Fibroblast of mammary gland (primary cell): ENCODE measurements at regions not wholly inside any gene's neighbourhood (a gene's known extent, or its start where the extent isn't known, plus 50 kb on each side); places are given as distances from the start of the nearest gene placed in this dataset.

Source experiments
- DNase-seq: peaks from one replicate; pipeline ENCODE4 v3.0.0-alpha.2; 2010; ENCODE audit warnings: low read depth
- H3K4me3 ChIP-seq: 2 replicates; pipeline ENCODE4 v1.5.1; 2011; ENCODE audit warnings: low read depth, mild to moderate bottlenecking, low read length, moderate library complexity; ENCODE audit not compliant: control insufficient read depth
- TF ChIP-seq, protein P1 (sequence below): conservative IDR thresholded peaks from 2 replicates; pipeline ENCODE4 v1.5.1; 2011; ENCODE audit warnings: low read depth, low read length, inconsistent platforms; ENCODE audit not compliant: control insufficient read depth, insufficient read depth

DNA sequence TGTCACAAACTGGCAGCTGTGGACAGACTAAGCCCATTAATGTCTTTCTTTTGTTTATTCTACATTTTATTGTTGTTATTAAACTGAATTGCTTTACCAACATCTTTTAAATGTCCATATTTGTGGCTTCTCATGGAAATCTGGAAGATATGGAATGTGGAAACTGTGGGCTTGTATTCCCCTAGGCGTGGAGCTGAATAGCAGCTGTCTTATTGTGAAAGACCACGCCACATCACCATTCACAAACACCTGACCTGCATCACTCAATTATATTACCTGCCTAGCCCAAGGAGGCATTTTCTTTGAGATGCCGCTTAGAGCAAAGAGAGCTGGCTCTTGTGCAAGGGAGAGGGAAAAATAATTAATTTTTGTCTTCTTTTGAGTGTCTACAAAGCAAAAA lies 96.9 kb upstream of the GPRIN3 start:
- H3K4me3 ChIP-seq: no peak overlapping the region
- TF ChIP-seq, protein P1, sequence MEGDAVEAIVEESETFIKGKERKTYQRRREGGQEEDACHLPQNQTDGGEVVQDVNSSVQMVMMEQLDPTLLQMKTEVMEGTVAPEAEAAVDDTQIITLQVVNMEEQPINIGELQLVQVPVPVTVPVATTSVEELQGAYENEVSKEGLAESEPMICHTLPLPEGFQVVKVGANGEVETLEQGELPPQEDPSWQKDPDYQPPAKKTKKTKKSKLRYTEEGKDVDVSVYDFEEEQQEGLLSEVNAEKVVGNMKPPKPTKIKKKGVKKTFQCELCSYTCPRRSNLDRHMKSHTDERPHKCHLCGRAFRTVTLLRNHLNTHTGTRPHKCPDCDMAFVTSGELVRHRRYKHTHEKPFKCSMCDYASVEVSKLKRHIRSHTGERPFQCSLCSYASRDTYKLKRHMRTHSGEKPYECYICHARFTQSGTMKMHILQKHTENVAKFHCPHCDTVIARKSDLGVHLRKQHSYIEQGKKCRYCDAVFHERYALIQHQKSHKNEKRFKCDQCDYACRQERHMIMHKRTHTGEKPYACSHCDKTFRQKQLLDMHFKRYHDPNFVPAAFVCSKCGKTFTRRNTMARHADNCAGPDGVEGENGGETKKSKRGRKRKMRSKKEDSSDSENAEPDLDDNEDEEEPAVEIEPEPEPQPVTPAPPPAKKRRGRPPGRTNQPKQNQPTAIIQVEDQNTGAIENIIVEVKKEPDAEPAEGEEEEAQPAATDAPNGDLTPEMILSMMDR: no peak
- DNase-seq: no peak

DNA sequence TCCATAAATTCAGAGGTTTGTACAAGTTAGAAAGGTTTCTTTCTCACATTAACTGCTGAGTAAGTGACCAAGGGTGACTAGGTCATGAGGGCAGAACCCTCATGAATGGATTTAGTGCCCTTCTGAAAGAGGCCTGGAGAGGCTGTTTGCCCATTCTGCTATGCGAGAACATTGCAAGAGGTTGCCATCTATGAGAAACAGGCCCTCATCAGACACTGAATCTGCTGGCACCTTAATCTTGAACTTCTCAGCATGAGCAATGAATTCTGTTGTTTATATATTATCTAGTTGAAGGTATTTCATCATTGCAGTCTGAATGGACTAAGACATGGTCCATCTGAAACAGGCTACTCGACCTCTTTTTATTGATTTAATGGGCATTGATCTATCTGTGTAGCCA lies 96.2 kb upstream of the GPRIN3 start:
- H3K4me3 ChIP-seq: no peak overlapping the region
- TF ChIP-seq, protein P1: no peak
- no peak for DNase-seq

DNA sequence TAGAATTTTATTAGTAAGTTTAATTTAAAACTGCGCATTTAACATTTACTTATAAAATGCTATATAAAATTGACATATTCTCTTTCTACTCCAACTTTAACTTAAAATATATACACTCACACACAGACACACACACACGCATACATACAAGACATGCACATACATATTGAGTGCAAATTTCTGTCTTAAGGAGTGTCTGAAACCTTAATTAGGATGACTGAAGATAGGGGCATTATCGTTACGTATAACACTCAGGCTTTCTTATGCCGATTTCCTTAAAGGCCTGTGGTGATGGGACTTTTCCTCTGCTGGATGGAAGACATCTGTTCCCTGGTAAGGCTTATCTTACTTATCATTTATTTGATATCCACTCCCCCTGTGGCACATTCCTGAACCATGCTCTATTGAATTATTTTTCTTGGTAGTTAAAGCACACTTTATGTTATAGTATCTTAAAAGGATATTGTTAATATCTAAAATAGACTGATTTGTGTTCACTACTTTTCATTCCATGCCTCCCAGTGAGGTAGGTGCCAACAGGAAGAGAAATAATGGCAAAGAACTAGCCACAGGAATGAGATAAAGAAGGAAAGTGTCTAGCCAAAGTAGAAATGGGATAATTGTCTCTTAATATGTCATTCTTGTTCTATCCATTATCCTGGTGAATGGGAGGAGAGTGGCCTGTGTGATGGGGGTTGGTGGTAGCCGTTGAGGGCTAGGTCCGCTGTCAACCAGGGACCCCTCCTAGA lies 92.9 kb upstream of the GPRIN3 start:
- no peak for DNase-seq
- TF ChIP-seq, protein P1: no peak
- no peak overlapping the region for H3K4me3 ChIP-seq

DNA sequence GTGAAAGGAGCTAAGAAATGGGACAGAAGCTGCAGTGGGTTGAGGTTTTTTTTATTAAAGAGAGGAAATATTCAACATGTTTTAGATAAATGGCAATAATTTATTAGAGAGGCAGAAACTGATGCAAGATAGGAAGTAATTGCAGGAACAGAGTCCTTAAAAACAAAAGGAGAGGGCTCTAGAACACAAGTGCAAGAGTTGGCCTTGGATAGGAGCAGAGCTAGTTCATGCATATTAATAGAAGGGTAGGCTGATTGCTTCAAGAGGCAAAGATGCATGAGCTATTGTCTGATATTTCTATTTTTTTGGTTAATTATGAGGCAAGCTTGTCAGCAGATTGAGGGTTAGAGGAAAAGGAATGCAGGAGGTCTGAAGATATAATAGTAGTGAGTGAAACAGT lies 91.0 kb upstream of the GPRIN3 start:
- TF ChIP-seq, protein P1: no peak
- DNase-seq: no peak
- H3K4me3 ChIP-seq: no peak overlapping the region

DNA sequence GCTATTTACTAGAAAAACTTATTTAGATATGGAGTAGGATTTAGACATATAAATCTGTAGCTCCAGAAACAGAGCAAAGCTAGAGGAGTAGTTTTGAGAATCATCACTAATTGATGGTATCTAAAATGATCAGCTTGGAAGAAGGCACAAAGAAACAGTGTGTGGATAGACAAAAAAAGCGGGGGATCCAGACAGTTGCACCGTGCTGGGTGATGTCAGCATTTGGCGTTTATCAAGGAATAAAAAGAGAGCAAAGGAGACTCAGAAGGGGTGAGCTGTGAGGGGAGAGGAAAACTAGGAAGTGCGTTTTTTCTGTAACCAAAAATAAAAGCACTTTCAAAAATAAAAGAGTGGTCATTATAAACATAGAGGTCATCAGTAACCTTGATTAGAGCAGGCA lies 90.5 kb upstream of the GPRIN3 start:
- no peak overlapping the region for H3K4me3 ChIP-seq
- DNase-seq: no peak
- TF ChIP-seq, protein P1: no peak

DNA sequence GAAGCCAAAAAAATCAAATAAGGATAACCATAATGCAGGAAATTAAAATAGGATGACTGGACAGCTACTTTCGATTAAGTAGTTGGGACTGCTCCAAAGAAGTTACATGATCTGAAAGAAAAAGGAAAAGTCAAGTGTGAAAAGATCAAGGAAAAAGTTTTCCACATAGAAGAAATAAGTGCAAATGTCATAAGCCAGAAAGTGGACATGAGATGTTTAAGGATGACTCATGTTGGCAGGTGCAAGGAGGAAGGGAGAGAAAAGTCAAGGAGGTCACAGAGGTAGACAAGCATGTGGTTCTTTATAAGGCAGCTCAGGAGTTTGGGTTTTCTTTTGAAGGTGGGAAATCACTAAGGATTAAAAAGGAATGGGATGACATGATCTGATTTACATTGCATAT lies 89.8 kb upstream of the GPRIN3 start:
- DNase-seq: no peak
- H3K4me3 ChIP-seq: no peak overlapping the region
- TF ChIP-seq, protein P1: no peak

DNA sequence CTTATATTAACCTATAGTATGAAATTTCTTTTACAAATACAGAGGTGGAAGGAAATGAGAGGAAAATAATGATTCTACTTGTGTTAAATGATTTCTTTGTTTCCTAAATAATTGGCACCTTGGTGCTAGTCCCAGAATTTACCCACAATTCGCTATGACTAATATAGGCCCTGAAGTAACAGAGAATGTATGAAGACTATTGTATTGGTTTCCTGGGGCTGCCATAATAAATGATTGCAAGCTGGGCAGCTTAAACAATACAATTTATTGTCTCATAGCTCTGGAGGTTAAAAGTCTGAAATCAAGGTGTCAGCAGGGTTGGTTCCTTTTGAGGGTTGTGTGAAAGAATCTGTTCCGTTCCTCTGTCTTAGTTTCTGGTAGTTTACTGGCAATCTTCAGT lies 74.8 kb upstream of the GPRIN3 start:
- no peak for DNase-seq
- TF ChIP-seq, protein P1: no peak

More for the DNA sequence above, 74.8 kb upstream of the GPRIN3 start:
- H3K4me3 ChIP-seq: no peak overlapping the region
